Skeletal muscle tissue (tissue), 3 donors: ENCODE measurements at regions not wholly inside any gene's neighbourhood (a gene's known extent, or its start where the extent isn't known, plus 50 kb on each side); places are given as distances from the start of the nearest gene placed in this dataset.

Source experiments
- H3K27ac ChIP-seq: one replicate; pipeline ENCODE4 v1.7.0; 2013; ENCODE audit warnings: mild to moderate bottlenecking, low read depth, low read length, inconsistent platforms
- H3K27me3 ChIP-seq, 3 donors: one replicate each; pipeline ENCODE4 v1.7.0; 2013; ENCODE audit warnings: low read length in 3 of 3; ENCODE audit not compliant: control insufficient read depth in 3 of 3, insufficient read depth in 3 of 3
- H3K36me3 ChIP-seq, 3 donors: one replicate each; pipeline ENCODE4 v1.7.0; 2013; ENCODE audit warnings: low read length in 3 of 3; ENCODE audit not compliant: control insufficient read depth in 3 of 3, insufficient read depth in 3 of 3
- H3K4me1 ChIP-seq, 3 donors: one replicate each; pipeline ENCODE4 v1.7.0; 2013; ENCODE audit warnings: low read length in 3 of 3, mild to moderate bottlenecking in 3 of 3; ENCODE audit not compliant: control insufficient read depth in 3 of 3, insufficient read depth in 3 of 3
- H3K4me3 ChIP-seq, 3 donors: one replicate each; pipeline ENCODE4 v1.7.0; 2013; ENCODE audit warnings: low read length in 3 of 3
- H3K9ac ChIP-seq, 3 donors: one replicate each; pipeline ENCODE4 v1.7.0; 2013; ENCODE audit warnings: low read length in 3 of 3, mild to moderate bottlenecking in 3 of 3, moderate library complexity in 2 of 3, low read depth in 1 of 3
- H3K9me3 ChIP-seq, 3 donors: one replicate each; pipeline ENCODE4 v1.7.0; 2013; ENCODE audit warnings: low read length in 3 of 3; ENCODE audit not compliant: control insufficient read depth in 3 of 3
- donor health status: Osteomylitis.

DNA sequence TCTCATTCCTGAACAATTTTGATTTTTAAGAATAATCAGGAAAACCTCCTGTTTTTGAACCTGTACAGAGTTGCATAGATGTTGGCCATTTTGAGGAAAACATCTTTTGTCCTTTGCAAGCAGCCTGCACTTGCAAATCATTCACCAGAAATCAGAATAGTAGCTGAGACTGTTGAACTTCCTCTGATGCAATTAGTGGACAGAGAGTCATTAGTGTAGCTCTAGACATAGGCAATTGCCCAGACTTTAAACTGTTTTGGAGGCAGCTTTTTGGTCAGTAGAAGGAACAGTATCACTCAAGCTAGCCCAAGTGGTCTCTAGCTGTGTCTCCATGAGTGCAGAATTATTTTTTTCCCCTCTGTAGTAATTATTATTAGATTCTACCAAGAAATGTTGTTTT is 326.1 kb downstream of the PIK3C3 start:
- H3K27ac ChIP-seq: no peak overlapping the region
- peaks cover 0 to 1% (median 0%) of the 10 kb centered on the region in 3 donors for H3K27me3 ChIP-seq
- no peak overlapping the region for H3K9ac ChIP-seq
- no peaks in the 10 kb centered on the region for H3K36me3 ChIP-seq
- H3K9me3 ChIP-seq: no peaks in the 10 kb centered on the region
- H3K4me1 ChIP-seq: no peaks in the 10 kb centered on the region
- no peak overlapping the region for H3K4me3 ChIP-seq

DNA sequence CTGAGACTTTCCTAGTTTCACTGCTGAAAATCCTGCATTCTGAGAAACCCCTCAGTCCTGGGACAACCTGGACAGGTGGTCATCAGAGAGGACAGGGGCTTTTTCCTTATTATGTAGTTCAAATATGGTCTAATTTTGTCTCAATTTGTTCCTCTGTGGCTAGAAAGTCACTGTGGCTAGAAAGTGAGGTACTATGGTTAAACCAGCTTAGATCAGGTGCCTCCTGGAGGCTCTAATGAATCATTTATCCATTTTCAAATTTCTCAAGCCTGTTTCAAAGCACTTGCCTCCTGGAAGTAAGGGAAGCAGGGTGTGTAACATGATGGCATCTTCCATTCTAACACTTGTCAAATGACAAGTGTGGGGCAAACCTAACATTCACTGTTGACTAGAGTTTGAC is 326.8 kb downstream of the PIK3C3 start:
- H3K9ac ChIP-seq: no peak overlapping the region
- H3K27ac ChIP-seq: no peak overlapping the region
- no peaks in the 10 kb centered on the region for H3K9me3 ChIP-seq
- no peaks in the 10 kb centered on the region for H3K4me1 ChIP-seq
- H3K4me3 ChIP-seq: no peak overlapping the region
- no peaks in the 10 kb centered on the region for H3K36me3 ChIP-seq
- peaks cover 0 to 2% (median 0%) of the 10 kb centered on the region in 3 donors for H3K27me3 ChIP-seq

GRCh38 chr18:42287047-42287446 is 332.0 kb downstream of the PIK3C3 start:
- H3K4me3 ChIP-seq: no peak overlapping the region
- H3K4me1 ChIP-seq: no peaks in the 10 kb centered on the region
- no peak overlapping the region for H3K27ac ChIP-seq
- H3K27me3 ChIP-seq: peaks cover 0 to 2% (median 0%) of the 10 kb centered on the region in 3 donors
- no peak overlapping the region for H3K9ac ChIP-seq
- H3K36me3 ChIP-seq: no peaks in the 10 kb centered on the region
- H3K9me3 ChIP-seq: no peaks in the 10 kb centered on the region

GRCh38 chr18:42288129-42288528 is 333.1 kb downstream of the PIK3C3 start:
- Histone ChIP-seq H3K9me3 (no peaks in the 10 kb centered on the region), H3K4me1 (no peaks in the 10 kb centered on the region), H3K9ac (no peak overlapping the region), H3K27me3 (peaks cover 0 to 2% (median 0%) of the 10 kb centered on the region in 3 donors), H3K4me3 (no peak overlapping the region), H3K36me3 (no peaks in the 10 kb centered on the region), H3K27ac (no peak overlapping the region)

DNA sequence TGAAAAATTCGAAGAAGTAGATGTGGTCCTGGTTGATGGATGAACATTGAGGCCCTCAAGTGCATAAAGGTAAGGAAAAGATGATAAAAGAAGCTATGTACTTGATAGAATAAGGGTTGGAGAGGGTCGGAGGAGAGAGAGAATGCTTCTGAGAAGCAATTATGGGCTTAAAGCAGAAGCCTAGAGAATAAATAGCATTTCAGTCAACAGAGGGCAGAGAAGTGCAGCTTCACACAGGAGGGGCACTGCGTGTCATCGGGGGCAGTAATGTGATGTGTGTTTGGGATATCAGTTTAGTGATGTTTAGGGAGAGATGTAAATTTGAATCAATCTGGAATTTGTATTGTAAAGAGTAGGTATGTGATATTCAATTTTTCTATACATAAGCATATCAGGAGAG is 334.5 kb downstream of the PIK3C3 start:
- no peak overlapping the region for H3K27ac ChIP-seq
- no peaks in the 10 kb centered on the region for H3K9me3 ChIP-seq
- H3K36me3 ChIP-seq: no peaks in the 10 kb centered on the region
- H3K4me1 ChIP-seq: no peaks in the 10 kb centered on the region
- H3K4me3 ChIP-seq: no peak overlapping the region
- H3K9ac ChIP-seq: no peak overlapping the region
- H3K27me3 ChIP-seq: peaks cover 0 to 2% (median 0%) of the 10 kb centered on the region in 3 donors

- H3K9ac ChIP-seq: no peak overlapping the region
- no peaks in the 10 kb centered on the region for H3K4me1 ChIP-seq
- H3K4me3 ChIP-seq: no peak overlapping the region
- H3K27me3 ChIP-seq: peaks cover 0 to 2% (median 0%) of the 10 kb centered on the region in 3 donors
- no peaks in the 10 kb centered on the region for H3K9me3 ChIP-seq
- H3K27ac ChIP-seq: no peak overlapping the region
- H3K36me3 ChIP-seq: no peaks in the 10 kb centered on the region
Measured at GRCh38 chr18:42290318-42291307, 335.6 kb downstream of the PIK3C3 start.

GRCh38 chr18:42292654-42293053 is 337.6 kb downstream of the PIK3C3 start:
- H3K9ac ChIP-seq: no peak overlapping the region
- no peaks in the 10 kb centered on the region for H3K27me3 ChIP-seq
- no peak overlapping the region for H3K27ac ChIP-seq
- no peaks in the 10 kb centered on the region for H3K9me3 ChIP-seq
- no peaks in the 10 kb centered on the region for H3K36me3 ChIP-seq
- no peaks in the 10 kb centered on the region for H3K4me1 ChIP-seq
- no peak overlapping the region for H3K4me3 ChIP-seq

GRCh38 chr18:42296192-42296591 is 341.2 kb downstream of the PIK3C3 start:
- H3K9me3 ChIP-seq: no peaks in the 10 kb centered on the region
- no peak overlapping the region for H3K4me3 ChIP-seq
- H3K27me3 ChIP-seq: no peaks in the 10 kb centered on the region
- no peak overlapping the region for H3K9ac ChIP-seq
- peaks cover 0 to 5% (median 4%) of the 10 kb centered on the region in 3 donors for H3K4me1 ChIP-seq
- no peaks in the 10 kb centered on the region for H3K36me3 ChIP-seq
- H3K27ac ChIP-seq: no peak overlapping the region

GRCh38 chr18:42296723-42297122 is 341.7 kb downstream of the PIK3C3 start:
- H3K4me1 ChIP-seq: peaks cover 0 to 5% (median 4%) of the 10 kb centered on the region in 3 donors
- no peaks in the 10 kb centered on the region for H3K9me3 ChIP-seq
- no peak overlapping the region for H3K4me3 ChIP-seq
- H3K9ac ChIP-seq: no peak overlapping the region
- no peak overlapping the region for H3K27ac ChIP-seq
- H3K36me3 ChIP-seq: no peaks in the 10 kb centered on the region
- no peaks in the 10 kb centered on the region for H3K27me3 ChIP-seq
